ENCODE measurements at regions not wholly inside any gene's neighbourhood (a gene's known extent, or its start where the extent isn't known, plus 50 kb on each side); places are given as distances from the start of the nearest gene placed in this dataset.

GRCh38 chr2:240235811-240236210 is 95.4 kb upstream of the OTOS start:
- no peak for TF ChIP-seq CTCF (IDR thresholded peaks at IDR 0.05)
- no peak for TF ChIP-seq ZFX (IDR thresholded peaks at IDR 0.05; ENCODE audit: borderline replicate concordance)

All from 22Rv1 (cell line).